NCI-H1694 (cell line): ENCODE measurements at regions not wholly inside any gene's neighbourhood (a gene's known extent, or its start where the extent isn't known, plus 50 kb on each side); places are given as distances from the start of the nearest gene placed in this dataset.
A peak's percentile ranks its signal among the peaks of the same experiment; 100 is the strongest.
"Not testable (repeated sequence)": the region's sequence is repeated elsewhere in the genome, so short reads cannot be mapped to it uniquely, and the experiment has no call there.

ENCODE experiments used
- DNase-seq: peaks from one replicate; lab custom pipeline; 2025; lab: John Stamatoyannopoulos, UW

DNA sequence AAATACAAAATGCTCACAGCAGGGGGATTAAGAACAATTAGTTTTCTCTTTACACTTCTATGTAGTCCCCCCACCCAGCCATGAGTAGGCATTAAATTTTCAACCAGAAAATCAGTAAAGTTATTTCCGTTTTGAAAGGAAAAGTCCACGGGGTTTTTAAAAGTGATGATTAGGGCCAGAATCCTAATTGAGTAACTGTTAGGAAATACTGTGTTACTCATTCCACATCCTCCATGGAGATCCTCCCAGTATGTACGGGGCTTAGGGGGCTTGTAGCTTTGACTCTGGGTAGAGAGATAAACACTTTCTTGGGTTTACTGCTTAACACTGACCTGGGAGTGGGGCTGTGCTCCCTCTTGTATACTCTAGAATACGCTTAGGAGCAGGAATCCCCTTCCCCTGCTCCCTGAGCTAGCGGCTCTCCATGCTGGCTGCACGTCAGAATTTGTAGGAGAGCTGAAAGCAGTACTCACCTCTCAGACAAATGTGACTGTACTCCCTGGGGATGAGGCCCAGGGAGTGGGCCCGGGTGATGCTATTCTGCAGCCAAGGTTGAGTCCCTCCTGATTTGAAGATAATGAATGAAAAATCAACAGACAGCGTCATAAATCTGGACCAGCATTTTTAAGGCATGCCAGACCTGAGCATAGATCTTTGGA lies 100.5 kb downstream of the SLC4A3 start:
- DNase-seq, result no peak

DNA sequence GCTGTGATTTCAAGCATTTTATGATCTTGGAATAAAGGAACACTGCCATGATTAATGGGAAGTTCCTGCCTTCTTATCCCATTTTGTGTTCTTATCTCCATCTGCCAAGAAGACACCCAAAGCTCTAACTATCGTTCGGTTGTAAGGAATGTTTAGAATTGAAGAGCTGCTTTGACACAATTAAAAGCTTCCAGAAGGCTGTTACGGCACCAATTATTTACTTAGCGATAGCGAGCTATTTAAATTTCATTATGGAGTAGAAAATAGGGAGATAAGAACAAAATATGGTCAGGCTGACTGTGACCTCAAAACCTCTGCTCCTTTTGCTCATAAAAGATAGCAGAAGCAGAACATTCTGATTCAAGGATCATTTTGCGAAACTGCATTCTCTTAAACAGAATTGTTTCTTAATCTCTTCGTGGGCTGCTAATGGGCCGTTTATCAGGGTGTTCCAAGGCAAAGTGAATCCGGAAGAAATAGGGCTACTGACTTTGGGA lies 101.6 kb downstream of the SLC4A3 start:
- no peak for DNase-seq

DNA sequence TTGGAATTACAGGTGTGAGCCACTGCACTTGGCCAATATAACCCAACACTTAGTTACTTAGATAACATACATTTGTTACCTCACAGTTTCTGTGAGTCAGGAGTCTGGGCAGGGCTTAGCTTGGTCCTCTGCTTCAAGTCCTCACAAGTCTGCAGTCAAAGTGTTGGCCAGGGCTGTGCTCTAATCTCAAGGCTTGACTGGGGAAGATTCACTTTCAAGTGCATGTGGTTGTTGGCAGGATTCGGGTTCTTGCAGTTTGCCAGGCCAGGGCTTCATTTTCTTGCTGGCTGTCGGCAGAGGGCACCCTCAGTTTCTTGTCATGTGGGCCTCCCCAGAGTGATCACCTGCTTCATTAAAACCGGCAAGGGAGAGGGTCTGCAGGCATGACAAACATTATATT lies 103.7 kb downstream of the SLC4A3 start:
- no peak for DNase-seq

DNA sequence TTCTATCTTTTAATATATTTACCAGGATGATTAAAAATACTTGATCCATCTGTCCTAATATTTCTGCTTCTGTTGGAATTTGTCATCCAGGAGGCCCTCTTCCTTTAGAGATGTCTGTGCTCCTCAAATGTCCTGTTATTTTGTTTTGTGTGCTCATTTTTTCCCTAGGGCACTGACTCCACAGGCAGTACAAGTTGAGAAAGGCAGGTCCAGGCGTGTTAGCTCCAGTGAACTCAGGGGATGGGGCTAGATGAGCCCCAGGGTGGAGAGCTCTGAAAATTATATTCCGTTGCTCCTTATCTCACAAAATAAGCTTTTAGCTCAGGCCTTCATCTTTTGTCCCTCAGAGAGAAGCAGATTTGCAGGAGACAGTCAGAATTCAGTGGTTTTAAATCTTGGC lies 105.7 kb downstream of the SLC4A3 start:
- DNase-seq, result no peak

DNA sequence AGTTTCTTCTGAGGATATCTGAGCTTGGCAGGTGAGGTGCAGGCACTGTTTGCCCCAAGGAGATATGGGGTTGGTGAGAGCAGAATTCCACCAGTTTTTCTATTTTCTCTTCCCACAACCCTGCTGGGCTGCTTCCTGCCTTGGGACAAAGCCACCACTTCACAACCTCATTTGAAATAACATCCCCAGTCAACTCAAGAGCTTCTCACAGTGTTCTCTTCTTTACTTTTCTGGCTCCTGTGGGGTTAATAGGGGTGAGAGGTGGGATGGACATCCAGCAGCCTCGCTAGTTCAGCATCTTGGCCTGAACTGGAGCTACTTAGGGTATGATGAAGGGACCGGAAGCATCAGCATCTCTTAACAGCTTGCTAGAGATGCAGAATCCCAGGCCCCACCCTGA lies 106.3 kb downstream of the SLC4A3 start:
- no peak for DNase-seq

DNA sequence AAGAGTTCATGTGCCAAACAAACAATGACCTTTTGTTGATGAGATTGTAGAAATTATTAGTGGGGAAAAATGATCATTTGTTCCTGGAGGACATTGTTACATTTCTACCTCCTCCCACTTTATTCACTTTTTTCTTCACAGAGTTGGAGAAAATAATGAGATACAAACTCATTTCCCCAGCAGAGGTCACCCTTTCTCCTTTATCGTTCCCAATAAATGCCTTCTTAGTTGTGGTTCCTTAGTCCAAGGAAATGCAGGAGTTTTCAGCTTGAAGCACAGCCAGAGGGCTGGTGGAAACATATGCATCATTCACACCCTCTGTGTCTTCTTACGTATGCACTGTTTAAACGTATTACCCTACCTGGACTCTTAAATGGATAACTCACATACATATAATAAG lies 108.8 kb downstream of the SLC4A3 start:
- DNase-seq, result peak; percentile 81

DNA sequence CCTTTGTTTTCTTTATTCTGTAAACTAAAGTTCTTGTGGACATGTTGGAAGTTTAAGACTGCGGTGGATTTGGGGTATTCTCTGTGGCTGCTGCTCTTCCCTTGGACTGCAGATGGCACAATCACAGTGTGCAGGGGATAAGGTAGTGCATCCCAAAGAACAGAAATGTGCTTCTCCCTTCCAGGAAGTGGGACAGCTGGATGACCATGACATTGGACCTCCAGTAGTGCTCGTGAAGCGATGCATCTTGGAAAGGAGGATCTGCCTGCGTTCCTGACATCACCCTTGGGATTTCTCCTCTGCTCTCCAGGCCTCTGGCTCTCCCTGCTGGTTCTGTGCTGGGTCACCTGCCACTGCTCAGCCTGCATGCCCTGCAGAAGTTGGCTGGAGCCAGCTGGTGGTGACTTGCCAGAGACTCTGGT lies 109.9 kb downstream of the SLC4A3 start:
- DNase-seq, result peak; percentile 17

DNA sequence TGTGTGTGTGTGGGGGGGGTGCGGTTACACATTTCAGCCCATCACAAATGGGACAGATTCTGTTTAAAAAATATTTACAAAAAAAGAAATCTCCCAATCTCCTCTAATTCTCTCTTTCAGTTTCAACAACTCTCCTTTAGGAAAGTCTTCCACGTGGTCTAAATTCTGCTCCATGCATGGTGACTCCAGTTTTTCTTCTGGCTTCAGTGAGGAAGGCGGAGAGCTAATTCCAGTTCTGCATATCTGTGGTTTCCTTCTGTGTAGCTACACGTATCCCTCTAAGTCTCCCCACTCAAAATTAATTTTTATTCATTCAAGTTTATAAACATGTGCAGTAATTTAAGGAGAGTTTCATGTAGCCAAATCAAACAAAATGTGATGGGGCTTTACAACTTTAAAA lies 111.6 kb downstream of the SLC4A3 start:
- DNase-seq, result no peak

DNA sequence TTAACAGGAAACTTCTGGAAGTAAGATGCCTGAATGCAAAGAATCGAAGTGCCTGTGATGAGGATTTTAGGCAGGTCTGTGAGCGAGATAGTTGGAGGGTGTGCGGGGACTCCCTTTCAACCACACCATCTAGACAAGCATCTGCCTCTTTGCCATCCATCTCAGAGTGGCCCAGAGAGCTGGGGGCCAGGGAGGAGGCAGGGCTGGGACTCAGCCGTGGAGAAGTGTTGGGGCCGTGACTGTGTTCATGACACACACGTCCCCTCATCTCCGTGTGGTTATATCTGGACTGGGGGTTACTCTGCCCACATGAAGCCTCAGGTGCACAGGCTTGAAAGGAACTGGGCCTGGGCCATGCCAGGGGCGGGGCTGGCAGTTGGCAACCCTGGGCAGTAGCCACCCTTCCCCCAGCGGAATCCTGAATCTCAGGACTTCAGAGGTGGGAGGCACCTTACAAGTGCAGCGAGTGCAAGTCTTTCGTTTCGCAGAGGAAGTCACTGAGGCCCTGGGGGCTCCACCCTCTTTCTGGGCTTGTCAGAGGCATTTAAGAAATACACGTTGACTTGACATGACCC lies 112.5 kb downstream of the SLC4A3 start:
- no peak for DNase-seq

DNA sequence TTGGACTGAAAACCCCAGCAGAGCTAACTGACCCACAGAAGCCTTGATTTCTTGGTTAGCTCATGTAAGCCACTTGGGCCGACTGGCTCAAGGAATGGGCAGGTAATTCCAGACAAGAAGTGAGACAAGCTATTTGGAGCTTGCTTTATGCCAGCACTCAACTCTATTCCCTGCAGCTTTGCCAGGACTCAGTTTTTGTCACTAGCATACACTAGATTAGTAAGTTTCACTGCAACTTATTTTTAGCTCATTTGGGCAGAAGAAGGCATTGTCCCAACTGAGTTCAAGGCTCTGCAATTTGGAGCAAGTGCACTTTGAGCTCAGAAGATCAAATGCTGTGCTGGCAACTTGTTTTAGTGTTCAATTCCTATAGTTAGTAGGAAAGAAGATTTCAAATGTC lies 116.1 kb downstream of the SLC4A3 start:
- DNase-seq, result no peak

DNA sequence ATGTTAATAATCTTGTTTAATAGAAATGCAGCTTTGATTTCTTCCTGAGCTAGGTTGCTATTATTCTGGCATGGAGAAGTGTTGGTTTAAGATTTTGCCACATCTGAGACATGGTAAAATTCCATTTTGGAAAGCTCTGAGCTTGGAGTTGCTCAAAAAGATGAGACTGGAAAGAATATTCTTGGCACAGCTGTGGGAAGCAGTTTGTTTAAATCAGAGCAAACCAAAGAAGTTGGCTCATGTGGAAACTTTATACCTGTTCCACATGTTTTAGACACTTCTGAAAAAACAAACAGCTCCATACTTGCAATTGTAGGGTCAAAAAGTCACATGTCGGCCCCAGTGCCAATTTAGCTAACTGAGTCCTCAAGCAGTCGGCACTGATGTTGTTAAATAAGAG lies 116.6 kb downstream of the SLC4A3 start:
- no peak for DNase-seq

DNA sequence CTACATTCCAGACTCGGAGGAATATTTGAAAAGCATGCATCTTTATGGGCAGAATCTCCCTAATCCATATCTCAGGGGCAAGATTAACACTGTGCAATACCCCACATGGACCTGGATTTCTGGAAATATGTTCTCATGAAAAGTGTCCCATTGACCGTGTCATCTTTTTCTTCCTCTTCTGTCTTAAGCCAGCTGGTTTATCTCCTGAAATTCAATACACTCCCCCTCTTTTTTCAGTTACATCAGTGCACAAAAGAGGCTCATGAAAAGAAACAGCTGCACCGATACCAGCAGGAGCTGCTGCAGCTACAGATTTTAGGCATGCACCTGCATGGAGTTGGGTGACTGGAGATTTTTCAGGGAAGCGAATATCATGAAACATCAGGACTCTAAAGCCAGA lies 117.2 kb downstream of the SLC4A3 start:
- no peak for DNase-seq

DNA sequence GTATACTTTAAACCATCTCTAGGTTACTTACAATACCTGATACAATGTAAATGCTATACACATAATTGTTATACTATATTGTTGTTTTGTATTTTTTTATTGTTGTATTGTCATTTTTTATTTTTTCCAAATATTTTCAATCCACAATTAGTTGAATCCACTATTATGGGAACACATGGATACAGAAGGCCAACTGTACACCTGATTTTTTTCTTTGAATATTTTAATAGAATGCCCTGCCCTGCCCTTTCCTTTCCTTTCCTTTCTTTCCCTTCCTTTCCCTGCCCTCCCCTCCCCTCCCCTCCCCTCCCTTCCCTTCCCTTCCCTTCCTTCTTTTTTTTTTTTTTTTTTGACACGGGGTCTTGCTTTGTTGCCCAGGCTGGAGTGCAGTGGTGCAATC lies 120.2 kb downstream of the SLC4A3 start:
- no peak for DNase-seq

DNA sequence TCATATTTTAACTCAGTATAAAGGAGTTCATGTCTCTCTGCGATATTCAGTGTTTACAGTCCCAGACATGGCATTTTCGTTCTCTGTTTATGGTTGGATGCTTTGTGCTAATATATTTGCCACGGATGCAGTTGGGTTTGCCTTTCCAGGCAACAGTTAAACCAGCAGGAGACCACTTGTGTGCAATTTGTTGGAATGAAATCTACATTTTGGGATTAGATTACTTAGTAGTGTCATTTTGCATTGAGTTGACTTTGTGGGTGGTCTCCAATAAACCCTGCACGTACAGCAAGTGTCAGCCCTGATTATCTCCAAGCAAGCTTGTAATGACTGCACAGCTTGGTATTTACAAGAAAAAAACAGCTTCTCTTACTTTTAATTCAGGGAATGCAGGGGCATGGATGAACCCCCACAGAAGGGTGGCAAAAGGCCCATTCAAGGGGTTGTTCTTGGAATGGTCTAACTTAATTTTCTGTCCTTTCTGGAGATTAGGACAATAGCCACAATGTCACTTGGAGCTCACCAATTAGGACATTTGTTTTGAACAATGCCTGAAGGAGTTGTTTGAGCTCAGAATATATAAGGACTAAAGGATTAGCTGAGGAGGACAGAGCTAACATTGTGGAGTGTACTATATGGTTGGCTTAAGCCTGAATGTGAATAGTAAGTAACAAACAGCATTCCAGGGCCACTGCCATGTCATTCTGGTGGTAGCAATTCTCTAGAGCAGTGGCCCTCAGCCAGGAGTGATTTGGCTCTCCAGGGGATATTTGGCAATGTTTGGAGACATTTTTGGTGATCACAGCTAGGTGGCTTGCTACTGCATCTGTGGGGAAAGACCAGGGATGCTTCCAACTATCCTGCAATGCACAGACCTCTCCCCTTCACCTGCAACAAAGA lies 121.5 kb downstream of the SLC4A3 start:
- DNase-seq, result no peak

DNA sequence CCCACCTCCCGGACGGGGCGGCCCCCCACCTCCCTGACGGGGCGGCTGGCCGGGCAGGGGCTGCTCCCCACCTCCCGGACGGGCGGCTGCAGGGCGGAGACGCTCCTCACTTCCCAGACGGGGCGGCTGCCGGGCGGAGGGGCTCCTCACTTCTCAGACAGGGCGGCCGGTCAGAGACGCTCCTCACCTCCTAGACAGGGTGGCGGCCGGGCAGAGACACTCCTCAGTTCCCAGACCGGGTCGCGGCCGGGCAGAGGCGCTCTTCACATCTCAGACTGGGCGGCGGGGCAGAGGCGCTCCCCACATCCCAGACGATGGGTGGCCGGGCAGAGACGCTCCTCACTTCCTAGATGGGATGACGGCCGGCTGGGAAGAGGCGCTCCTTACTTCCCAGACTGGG lies 123.7 kb downstream of the SLC4A3 start:
- DNase-seq, result not testable (repeated sequence)

DNA sequence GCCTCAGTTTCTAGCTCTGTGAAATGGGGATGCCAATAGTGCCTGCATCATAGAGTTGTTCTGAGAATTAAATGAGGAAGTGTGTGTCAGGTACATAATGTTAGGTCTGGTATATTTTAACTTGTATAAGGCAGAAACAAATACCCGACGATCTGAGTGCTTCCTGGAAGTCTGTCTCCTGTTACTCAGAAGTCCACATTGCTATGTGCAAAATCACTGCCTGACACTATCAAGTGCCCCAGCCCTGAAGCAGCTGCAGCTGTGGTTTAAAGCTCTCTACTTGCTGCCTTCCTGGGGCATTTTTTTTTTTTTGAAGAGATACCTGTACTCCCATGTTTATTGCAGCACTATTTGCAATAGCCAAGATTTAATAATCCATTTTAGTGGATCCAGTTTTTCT lies 125.3 kb downstream of the SLC4A3 start:
- DNase-seq, result no peak

DNA sequence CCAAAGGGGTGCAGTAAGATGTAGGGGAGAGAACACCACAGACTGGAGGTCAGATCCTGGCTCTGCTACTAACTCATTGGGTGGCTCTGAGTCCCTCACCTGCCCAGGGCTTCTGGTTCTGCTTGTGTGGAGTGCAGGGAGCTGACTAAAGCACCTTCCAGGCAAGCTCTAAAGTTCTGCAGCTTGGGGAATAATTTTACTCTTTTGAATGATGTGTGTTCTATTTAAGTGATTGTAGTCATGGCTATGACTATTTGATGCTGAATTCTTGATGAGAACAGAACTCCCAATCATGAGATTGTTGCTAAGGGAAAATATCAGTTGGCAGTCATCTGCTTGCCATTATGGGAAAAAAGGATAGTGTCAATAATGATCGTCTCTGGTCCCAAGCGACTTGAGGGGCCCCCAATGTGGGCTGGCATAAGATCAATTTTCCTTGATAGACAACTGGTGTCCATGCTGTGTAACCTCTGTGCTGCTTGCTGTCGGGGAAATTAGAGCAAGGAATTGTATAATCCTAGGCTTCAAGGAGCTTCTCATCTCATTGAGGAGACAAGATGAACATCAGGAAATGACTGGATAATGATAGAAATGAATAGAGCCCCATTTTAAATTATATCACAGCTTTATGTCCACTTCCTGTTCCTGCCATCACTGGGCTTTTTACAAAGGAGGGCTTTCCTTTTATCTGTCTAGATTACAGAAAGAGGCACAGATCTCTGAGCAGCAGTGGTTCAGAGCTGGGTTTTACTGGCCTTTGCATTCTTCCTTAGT lies 131.7 kb downstream of the SLC4A3 start:
- no peak for DNase-seq

DNA sequence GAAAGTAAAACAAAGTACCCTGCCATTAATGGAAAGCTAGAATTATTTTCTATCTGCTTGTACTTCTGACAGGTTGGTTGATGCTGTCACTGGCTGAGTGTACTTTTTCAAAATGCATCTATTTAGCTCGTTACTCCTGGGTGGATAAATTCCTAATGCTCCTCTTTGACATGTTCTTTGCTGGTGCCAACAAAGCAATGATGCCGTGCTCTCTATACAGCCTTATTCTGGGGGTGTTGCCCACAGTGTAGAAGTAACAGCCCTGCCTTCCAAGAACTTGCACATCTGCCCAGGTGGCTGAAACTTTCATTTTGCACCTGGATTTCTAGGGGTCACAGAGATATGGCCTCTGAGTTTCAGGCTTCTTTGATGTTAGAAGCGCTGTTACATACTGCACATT lies 132.4 kb downstream of the SLC4A3 start:
- no peak for DNase-seq

DNA sequence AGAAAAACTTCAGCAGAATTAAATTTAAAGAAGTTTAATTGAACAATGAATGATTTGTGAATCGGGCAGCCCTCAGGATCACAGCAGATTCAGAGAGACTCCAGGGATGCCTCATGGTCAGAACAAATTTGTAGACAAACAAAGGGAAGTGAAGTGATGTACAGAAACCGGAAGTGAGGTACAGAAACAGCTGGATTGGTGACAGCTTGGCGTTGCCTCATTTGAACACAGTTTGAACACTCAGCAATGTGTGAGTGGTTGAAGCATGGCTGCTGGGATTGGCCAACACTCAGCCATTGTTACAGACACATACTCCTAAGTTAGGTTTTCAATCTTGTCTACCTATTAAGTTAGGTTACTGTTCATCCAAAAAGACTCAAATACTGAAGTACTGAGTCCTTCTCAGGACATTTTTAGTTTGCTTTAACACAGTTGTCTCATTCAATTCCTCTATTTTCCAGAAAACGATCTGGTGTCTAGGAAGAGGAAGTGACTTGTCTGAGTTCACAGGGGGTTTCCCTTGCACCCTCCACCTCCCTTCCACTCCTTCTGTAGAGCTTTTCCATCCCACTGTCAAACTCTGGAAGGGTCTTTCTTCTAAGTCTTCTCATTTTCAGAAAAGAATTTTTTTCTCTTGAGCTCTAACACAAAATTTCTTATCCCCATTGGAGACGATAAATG lies 137.9 kb downstream of the SLC4A3 start:
- no peak for DNase-seq

DNA sequence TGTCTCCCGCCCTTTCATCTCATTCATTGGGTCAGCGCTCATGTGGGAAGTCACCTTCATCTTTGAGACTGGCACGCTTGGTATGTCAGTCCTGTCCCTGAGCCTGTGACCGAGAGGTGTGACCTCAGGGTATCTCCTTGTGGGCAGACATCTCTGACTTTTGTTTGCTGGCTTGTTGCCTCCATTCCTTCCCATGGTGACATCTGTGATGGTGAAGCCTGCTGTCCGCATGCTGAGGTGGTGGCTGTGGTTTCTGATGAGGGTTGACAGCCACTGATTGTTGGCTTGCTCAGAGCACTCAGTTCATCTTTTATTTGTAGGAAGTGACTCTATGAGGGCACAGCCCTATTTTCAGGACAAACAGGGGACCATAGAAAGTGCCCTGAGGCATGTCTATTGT lies 139.2 kb downstream of the SLC4A3 start:
- DNase-seq, result no peak

DNA sequence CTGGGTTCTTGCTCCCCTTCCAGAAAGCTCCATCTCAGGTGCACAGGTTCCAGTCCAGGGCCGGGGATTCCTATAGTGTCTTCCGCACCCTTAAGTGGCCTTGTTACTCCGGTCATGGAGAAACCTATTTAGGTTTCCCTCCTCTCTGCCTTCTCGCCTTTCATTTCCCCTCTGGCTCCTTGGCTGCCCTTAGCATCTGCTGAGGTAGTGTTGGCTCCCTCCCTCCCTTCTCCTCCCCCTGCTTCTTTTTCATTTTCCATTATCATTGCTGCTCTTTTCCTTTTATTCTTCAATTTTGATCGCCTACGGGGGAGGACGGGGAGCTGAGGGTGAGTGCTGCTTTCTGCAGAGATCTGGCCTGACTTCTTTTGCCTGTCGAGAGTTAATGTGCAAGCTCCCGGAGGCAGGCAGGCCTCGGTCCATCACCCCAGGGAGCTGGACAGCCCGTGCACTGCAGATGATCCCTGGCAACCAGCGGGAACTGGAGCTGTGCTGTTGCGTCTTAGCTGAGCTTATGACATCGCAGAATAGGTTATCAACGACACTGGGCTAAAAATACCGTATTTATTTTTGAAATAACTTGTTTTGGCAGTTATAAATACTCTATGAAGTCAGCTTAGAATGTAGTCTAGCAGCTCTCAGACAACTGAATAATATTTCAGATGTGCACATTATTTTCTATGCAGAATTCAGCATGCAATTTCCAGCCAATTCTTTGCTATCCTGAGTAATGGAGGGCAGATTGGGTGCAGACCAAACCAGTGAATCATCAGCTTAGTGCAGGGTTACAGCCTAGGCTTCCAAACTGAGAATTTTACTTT lies 141.9 kb downstream of the SLC4A3 start:
- no peak for DNase-seq
